ENCODE measurements at regions not wholly inside any gene's neighbourhood (a gene's known extent, or its start where the extent isn't known, plus 50 kb on each side); places are given as distances from the start of the nearest gene placed in this dataset.
"Not testable (repeated sequence)": the region's sequence is repeated elsewhere in the genome, so short reads cannot be mapped to it uniquely, and the experiment has no call there.

DNA sequence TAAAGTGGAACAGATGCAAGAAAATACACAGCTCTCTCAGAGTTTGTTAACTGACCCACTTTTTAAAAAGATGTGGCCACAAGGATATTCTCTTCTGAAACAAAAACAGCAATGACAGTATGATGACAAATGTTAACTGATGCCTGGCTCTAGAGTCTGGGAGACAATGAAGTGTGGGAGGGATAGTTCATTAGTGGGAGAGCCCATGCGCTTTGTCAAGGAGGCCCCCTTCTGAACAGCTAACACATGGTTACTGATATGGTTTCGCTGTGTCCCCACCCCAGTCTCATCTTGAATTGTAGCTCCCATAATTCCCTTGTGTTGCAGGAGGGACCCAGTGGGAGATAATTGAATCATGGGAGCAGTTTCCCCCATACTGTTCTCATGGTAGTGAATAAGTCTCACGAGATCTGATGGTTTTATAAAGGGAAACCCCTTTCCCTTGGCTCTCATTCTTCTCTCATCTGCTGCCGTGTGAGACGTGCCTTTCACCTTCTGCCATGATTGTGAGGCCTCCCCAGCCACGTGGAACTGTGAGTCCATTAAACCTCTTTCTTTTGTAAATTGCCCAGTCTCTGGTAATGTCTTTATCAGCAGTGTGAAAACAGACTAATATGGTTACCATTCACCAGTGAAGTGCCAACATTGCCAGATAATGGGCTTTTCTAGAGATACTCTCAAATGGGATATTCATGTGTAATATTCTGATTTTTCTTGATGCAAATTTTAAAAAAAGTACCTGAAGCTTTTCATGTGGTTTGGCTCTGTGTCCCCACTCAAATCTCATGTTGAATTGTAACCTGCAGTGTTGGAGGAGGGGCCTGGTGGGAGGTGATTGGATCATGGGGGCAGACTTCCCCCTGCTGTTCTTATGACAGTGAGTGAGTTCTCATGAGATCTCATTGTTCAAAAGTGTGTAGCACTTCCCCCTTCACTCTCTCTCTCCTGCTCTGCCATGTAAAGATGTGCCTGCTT is 435.8 kb downstream of the SHISA9 start:
- not testable (repeated sequence) for DNase-seq (ENCODE audit: low read depth)

DNA sequence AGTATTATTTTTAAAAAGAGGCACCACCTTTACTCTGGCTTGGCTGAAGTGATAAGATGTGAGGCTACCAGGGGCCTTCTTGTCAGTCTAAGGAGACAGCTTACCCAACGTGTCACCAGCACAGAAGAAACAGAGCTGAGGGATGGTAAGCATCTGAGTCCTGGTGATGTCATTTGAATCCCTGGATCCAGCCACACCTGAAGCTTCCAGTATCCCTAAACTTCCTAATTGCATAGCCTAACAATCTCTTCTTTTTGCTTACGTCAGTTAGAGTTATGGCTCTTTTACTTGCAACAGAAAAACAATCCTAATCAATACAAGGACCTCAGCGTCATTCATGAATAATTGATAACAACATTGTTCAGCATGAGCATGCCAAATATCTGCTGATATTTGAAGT is 436.6 kb downstream of the SHISA9 start:
- DNase-seq (ENCODE audit: low read depth) = no peak

- no peak for DNase-seq (ENCODE audit: low read depth)
Measured at GRCh38 chr16:13342675-13343074, 441.3 kb downstream of the SHISA9 start.

DNA sequence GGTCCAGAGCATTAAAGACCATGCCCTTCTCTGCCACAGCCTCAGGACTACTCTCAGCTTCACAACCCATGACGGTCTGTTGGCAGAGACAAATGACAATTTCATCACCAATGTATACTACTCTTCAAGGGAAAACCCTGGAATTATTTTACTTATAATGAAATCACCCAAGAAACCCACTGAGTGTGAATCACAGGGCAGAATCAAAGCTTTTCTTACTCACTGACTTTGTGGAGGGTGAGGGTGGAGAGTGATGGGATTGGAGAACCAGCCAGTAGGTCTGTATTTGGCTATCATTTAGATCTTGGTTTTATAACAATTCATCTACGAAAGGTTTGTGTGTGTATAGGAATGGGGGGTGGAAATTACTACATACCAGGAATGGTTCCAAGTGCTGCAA is 442.6 kb downstream of the SHISA9 start:
- no peak for DNase-seq (ENCODE audit: low read depth)

DNA sequence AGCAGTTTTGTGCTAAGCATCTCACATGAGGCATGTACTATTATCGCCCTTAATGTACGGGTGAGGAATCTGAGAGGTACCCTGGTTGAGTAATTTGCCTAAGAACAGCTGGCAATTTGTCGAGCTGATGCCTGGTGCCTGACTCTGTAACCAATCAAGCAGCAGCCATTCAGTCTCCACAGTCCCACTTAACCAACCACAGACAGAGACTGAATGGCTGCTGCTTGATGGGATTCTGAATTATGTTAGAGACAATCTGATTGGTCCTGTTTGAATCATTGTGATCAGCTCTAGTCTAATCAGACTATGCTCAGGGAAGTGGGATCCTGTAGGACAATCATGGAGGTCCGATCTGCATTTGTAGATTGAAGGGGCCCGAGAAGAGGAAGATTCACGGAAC is 447.0 kb downstream of the SHISA9 start:
- DNase-seq (ENCODE audit: low read depth) = no peak

DNA sequence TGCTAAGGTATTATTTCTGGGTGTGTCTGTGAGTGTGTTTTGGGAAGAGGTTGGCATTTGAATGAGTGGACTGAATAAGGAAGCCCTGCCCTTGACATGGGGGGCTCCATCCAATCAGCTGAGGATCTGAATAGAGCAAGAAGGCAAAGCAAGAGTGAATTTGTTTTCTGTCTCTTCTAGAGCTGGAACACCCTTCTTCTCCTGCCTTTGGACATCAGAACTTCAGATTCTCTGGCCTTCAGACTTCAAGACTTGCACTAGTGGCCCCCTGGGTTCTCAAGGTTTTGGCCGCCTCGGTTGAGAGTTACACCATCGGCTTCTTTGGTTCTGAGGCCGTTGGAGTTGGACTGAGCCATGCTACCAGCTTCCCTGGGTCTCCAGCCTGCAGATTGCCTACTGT is 448.6 kb downstream of the SHISA9 start:
- DNase-seq (ENCODE audit: low read depth) = no peak

DNA sequence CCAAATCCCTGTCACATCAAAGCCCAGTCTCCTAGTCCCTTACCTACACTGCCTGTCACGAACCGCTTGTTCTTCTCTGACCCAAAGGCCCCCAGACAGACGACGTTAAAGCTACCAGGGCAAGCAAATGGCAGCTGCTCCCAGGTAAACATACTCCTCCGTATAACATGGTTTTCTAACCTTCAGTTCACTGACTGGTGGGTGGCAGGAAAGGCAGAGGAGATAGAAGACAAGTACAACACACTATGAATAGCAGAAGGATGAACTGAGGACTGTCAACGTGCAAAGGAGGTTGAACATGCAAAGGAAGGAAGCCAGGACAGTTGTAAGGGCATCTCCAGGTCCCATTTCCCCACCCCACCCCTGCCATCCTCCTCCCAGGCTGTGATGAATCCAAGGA is 449.8 kb downstream of the SHISA9 start:
- DNase-seq (ENCODE audit: low read depth) = no peak

DNA sequence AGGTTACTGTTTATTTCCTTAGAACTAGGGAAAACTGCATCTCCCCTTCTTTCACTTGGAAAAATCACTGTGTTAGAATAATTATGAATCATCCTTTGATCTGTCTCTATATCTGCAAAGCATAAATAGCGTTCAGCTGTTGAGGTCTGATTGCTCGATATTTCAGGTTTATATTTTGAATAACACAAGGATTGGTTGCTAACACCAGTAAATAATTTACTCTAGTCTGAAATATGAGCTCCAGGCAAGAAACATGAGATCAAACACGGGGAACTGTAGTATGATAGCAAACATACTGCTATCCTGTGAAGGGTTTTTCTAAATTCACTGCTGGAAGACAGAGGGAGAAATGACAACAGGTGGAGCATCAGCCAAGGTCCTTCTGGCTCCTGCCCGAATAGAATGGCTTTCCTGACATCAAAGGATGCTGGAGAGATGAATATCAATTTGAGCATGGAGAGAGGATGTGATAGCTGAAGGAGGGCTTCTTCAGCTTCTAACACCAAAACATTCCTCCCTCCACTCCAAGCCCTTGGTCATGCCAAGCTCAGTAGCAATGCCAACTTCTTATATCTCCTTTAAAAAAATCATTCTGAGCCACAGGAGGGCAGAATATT is 450.3 kb downstream of the SHISA9 start:
- DNase-seq (ENCODE audit: low read depth) = no peak

GRCh38 chr16:13352796-13353195 is 451.4 kb downstream of the SHISA9 start:
- DNase-seq (ENCODE audit: low read depth) = not testable (repeated sequence)

DNA sequence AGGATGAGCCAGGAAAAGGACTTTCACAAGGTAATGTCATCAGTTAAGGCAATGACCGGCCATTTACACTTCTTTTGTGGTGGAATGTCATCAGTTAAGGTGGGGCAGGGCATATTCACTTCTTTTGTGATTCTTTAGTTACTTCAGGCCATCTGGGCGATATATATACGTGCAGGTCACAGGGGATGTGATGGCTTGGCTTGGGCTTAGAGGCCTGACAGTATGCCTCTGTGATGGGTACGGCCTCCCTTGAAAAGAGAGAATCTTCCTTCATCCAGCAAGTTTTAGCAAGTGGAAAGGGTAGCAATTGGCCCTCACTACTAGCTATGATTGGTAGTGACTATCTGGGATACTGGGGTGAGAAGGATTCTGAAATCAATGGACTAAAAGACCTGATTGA is 456.4 kb downstream of the SHISA9 start:
- DNase-seq (ENCODE audit: low read depth) = not testable (repeated sequence)

- DNase-seq (ENCODE audit: low read depth) = no peak
Measured at GRCh38 chr16:13359835-13360234, 458.4 kb downstream of the SHISA9 start.

DNA sequence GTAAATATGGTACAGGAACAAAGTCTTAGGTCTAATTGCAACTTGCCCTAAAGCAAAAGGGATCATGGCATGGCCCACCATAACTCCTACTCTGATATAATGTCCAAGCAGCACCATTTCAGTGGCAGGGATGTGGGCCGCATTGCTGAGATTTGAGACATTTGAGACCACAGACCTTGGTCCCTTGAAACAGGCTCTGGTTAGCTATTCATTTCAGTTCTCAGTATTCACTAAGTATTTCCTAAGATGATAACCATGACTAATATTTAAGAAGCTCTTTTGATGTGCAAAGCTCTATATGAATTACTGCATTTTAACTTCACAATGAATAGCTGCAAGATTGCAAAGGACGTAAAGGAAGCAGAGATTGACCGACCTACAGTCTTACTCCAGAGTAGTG is 471.0 kb downstream of the SHISA9 start:
- DNase-seq (ENCODE audit: low read depth) = no peak

DNA sequence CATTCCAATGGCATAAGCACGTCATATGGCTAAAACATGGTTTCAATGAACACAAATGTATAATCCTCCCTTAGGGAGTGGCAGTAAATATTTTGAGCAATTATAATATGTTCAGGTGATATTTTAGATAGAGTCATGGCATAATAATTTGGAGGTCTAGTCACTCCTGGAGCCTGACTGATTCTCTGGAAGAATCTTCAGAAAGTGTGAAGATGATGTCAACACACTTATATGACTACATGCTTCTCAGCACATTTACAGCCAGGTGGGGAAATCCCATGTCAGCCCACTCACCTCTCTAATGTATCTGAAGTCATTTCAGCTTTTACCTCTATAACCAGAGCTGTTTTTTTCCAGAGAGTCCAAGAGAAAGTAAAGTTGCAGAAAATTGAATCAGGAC is 474.8 kb downstream of the SHISA9 start:
- no peak for DNase-seq (ENCODE audit: low read depth)

GRCh38 chr16:13377143-13377542 is 475.7 kb downstream of the SHISA9 start:
- no peak for DNase-seq (ENCODE audit: low read depth)

- no peak for DNase-seq (ENCODE audit: low read depth)
Measured at GRCh38 chr16:13378151-13378550, 476.8 kb downstream of the SHISA9 start.

DNA sequence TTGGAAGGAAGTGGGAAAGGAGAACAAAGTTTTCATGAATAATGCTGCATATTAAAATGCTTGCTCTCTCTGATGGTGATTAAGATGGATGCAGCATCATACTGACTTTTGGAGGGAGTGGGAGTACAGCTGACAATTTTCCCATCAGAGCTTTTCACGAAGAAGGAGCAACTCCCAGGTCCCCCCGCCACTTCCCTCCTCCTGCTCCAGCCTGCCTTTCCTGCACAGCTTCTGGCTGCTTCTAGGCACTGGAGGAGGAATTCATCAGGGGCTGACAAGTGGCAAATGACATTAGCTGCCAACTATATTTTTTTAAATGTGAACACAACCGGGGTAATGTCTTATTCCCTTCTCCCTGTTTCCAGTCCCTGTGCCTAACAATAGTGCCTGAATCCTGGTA is 477.9 kb downstream of the SHISA9 start:
- DNase-seq (ENCODE audit: low read depth) = no peak

DNA sequence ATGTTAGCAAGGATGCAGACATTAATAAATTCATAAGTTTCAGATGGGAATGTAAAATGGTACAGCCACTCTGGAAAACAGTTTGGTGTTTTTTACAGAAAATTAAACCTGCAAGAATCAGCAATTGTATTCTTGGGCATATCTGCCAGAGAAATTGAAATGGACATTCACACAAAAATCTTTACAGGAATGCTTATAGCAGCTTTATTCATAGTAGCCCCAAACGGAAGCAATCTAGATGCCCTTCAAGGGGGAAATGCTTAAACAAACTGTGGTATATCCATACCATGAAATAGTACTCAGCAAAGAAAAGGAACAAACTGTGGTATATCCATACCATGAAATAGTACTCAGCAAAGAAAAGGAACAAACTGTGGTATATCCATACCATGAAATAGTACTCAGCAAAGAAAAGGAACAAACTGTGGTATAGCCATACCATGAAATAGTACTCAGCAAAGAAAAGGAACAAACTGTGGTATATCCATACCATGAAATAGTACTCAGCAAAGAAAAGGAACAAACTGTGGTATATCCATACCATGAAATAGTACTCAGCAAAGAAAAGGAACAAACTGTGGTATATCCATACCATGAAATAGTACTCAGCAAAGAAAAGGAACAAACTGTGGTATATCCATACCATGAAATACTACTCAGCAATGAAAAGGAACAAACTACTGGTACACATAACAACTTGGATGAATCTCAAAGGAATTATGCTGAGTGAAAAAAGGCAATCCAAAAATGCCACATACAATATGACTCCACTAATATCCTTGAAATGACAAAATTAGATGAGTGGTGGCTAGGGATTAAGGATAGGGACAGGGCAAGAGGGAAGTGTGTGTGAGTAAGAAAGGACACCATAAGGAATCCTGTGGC is 484.0 kb downstream of the SHISA9 start:
- DNase-seq (ENCODE audit: low read depth) = not testable (repeated sequence)

DNA sequence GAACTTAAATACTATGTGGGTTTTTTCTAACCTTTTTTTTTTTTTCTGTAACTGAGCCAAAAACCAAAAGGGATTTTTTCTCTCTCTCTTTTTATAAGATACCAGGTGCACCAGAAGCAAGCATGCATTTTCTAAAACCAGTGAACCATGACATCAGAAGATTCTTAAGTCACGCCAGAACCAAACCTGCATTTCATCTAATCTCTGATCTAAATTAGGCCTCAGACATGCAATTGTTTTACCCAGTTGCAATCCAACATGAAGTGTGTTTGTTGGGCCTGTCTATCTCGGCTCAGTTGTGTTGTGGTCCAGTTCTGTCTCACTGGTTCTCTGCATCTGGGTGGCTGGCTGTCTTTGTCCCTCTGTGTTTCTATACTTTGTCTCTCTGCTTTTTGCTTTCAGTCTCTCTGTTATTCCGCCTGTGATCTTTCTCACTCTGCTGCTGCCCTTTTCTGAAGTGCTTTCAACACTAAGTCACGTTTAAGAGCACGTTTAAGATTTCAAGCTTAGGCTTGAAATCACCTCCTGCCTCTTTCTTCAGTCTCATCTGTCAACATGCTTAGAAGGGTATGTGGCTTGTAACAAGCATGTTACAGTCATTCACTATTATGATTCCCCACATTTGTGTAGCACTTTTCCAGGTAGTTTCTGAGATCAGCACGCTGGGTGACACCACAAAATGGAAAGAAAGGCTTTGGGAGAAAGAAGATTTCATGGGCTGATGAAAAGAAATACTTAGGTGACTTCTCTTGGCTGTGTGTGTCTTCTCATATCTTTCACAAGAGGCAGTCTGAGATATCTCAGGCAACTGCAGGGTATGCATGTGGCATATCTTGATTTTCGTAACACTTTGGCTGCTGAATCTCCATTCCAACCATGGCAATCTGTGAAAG is 488.9 kb downstream of the SHISA9 start:
- no peak for DNase-seq (ENCODE audit: low read depth)

DNA sequence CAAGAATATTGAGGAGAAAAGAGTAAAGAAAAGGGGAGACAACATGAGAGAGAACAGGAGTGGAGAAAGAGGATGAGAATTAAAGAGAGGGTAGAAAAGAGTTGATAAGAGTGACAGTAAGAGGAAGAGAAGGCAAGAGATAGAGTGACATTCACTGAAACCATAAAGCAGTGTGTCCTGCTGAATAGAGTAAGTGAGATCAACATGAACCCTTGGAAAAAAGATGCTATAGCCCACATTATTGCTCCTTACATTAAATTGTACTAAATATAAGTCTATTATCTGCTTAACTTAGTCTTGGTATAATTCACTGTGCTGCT is 489.5 kb downstream of the SHISA9 start:
- DNase-seq (ENCODE audit: low read depth) = no peak

GRCh38 chr16:13391337-13391736 is 489.9 kb downstream of the SHISA9 start:
- DNase-seq (ENCODE audit: low read depth) = no peak

GRCh38 chr16:13392341-13392740 is 490.9 kb downstream of the SHISA9 start:
- DNase-seq (ENCODE audit: low read depth) = no peak

GRCh38 chr16:13393816-13394215 is 492.4 kb downstream of the SHISA9 start:
- no peak for DNase-seq (ENCODE audit: low read depth)
